Vagina (tissue), 2 donors: ENCODE measurements at regions not wholly inside any gene's neighbourhood (a gene's known extent, or its start where the extent isn't known, plus 50 kb on each side); places are given as distances from the start of the nearest gene placed in this dataset.

ENCODE experiments used
- DNase-seq, 2 donors: peaks; one replicate each; pipeline ENCODE4 v3.0.0-alpha.2; 2017; ENCODE audit errors: extremely low spot score in 2 of 2
- H3K27ac ChIP-seq: fragments of 200-600 bp; sonication (generic); one replicate; pipeline ENCODE4 v1.5.1; 2019
- H3K27me3 ChIP-seq: fragments of 200-600 bp; sonication (generic); one replicate; pipeline ENCODE4 v1.5.1; 2019
- H3K36me3 ChIP-seq, 2 donors: fragments of 200-600 bp; sonication (generic); one replicate each; pipeline ENCODE4 v1.5.1; 2017 to 2019
- H3K4me1 ChIP-seq: fragments of 200-600 bp; sonication (generic); one replicate; pipeline ENCODE4 v1.5.1; 2019
- H3K4me3 ChIP-seq, 2 donors: fragments of 200-600 bp; sonication (generic); 1 replicate in 1 of 2; 2 replicates in 1 of 2; pipeline ENCODE4 v1.5.1; 2016 to 2019
- H3K9me3 ChIP-seq: fragments of 200-600 bp; sonication (generic); one replicate; pipeline ENCODE4 v1.5.1; 2019
- POLR2A ChIP-seq, 2 donors: fragments of 450-650 bp; IDR thresholded peaks; one replicate each; pipeline ENCODE4 v1.6.1; 2017; ENCODE audit warnings: antibody characterized with exemption in 2 of 2, mild to moderate bottlenecking in 2 of 2, moderate library complexity in 2 of 2
- POLR2AphosphoS5 ChIP-seq, 2 donors: sonication (generic); formaldehyde crosslinking; IDR thresholded peaks; one replicate each; pipeline ENCODE4 v1.9.0; 2017; ENCODE audit warnings: antibody characterized with exemption in 2 of 2, mild to moderate bottlenecking in 2 of 2, low read depth in 1 of 2; ENCODE audit not compliant: insufficient read depth in 1 of 2
- intact Hi-C: fragments of 100-400 bp; cut with DNase I; formaldehyde crosslinking; loops from one replicate; pipeline ENCODE4 v1.15.1; 2023
- TF ChIP-seq, protein P1 (sequence below), 3 experiments: fragments of 450-650 bp in 2 of 3; fragments of 200-600 bp in 1 of 3; sonication (generic) in 1 of 3; IDR thresholded peaks; one replicate each; pipeline ENCODE4 v1.5.1; 2017 to 2019; ENCODE audit warnings: antibody characterized with exemption in 3 of 3, mild to moderate bottlenecking in 2 of 3, moderate library complexity in 2 of 3

DNA sequence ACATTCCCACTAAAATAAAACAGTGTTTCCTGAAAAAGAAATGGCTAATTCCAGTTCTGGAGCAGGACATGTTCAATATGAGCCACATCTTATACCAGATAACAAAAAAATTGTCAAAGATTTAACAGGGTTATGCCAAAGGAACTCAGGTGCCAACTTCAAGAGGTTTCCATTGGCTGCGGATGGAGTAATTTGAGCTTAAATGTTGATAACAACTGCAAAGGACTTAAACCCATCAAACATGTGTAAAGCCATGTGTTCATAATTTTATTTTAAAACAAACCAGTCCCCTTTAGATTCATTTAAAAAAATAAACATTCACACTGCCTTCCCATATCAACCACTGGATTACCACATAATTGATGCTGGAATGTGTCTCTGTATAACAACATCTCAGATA is 156.4 kb upstream of the PCDH18 start:
- Histone ChIP-seq H3K36me3 (no peaks in the 10 kb centered on the region), H3K9me3 (no peaks in the 10 kb centered on the region), H3K4me3 (no peak overlapping the region), H3K27me3 (no peaks in the 10 kb centered on the region), H3K27ac (no peak overlapping the region), H3K4me1 (peaks cover 12% of the 10 kb centered on the region)
- intact Hi-C loops, result no loop called here
- no peak for DNase-seq
- TF ChIP-seq POLR2AphosphoS5 (IDR thresholded peaks at IDR 0.05; ENCODE audit: insufficient read depth in 1 of 2, low read depth in 1 of 2), result no peak

- H3K4me1 ChIP-seq, result no peaks in the 10 kb centered on the region
- no peaks in the 10 kb centered on the region for H3K9me3 ChIP-seq
- DNase-seq, result no peak
- H3K27me3 ChIP-seq, result no peaks in the 10 kb centered on the region
- TF ChIP-seq, protein P1, sequence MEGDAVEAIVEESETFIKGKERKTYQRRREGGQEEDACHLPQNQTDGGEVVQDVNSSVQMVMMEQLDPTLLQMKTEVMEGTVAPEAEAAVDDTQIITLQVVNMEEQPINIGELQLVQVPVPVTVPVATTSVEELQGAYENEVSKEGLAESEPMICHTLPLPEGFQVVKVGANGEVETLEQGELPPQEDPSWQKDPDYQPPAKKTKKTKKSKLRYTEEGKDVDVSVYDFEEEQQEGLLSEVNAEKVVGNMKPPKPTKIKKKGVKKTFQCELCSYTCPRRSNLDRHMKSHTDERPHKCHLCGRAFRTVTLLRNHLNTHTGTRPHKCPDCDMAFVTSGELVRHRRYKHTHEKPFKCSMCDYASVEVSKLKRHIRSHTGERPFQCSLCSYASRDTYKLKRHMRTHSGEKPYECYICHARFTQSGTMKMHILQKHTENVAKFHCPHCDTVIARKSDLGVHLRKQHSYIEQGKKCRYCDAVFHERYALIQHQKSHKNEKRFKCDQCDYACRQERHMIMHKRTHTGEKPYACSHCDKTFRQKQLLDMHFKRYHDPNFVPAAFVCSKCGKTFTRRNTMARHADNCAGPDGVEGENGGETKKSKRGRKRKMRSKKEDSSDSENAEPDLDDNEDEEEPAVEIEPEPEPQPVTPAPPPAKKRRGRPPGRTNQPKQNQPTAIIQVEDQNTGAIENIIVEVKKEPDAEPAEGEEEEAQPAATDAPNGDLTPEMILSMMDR (IDR thresholded peaks at IDR 0.05), result no peak
- TF ChIP-seq POLR2A (IDR thresholded peaks at IDR 0.05), result no peak
- TF ChIP-seq POLR2AphosphoS5 (IDR thresholded peaks at IDR 0.05; ENCODE audit: insufficient read depth in 1 of 2, low read depth in 1 of 2), result no peak
- H3K27ac ChIP-seq, result no peak overlapping the region
- H3K4me3 ChIP-seq, result no peak overlapping the region
- H3K36me3 ChIP-seq, result no peaks in the 10 kb centered on the region
- intact Hi-C loops, result no loop called here
Observed at GRCh38 chr4:137685357-137685756, 153.1 kb upstream of the PCDH18 start.

DNA sequence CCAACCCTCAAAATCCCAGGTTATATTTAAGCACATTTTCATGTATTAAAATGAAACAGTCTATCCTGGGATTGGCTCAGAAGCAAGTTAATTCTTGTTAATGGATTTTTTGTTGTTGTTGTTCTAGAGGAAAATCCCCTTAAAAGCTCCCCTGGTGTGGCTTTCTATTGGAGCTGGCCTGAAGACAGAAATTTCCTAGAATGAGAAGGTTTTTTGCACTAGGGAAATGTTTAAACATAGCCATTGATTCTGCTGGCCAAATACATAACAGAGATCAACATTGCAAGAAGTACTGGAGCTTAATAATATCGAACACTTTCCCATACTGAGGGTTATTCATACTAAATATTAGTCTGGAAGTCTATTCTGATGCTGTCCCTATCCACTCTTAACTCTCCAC is 148.8 kb upstream of the PCDH18 start:
- H3K36me3 ChIP-seq, result no peaks in the 10 kb centered on the region
- intact Hi-C loops, result no loop called here
- no peak for DNase-seq
- H3K4me3 ChIP-seq, result no peak overlapping the region
- H3K27ac ChIP-seq, result no peak overlapping the region
- no peaks in the 10 kb centered on the region for H3K9me3 ChIP-seq
- H3K4me1 ChIP-seq, result no peaks in the 10 kb centered on the region
- no peaks in the 10 kb centered on the region for H3K27me3 ChIP-seq
- TF ChIP-seq, protein P1 (IDR thresholded peaks at IDR 0.05), result no peak
- no peak for TF ChIP-seq POLR2A (IDR thresholded peaks at IDR 0.05)
- no peak for TF ChIP-seq POLR2AphosphoS5 (IDR thresholded peaks at IDR 0.05; ENCODE audit: insufficient read depth in 1 of 2, low read depth in 1 of 2)

- no peak overlapping the region for H3K4me3 ChIP-seq
- DNase-seq, result no peak
- no peaks in the 10 kb centered on the region for H3K4me1 ChIP-seq
- H3K36me3 ChIP-seq, result no peaks in the 10 kb centered on the region
- H3K27me3 ChIP-seq, result no peaks in the 10 kb centered on the region
- no peaks in the 10 kb centered on the region for H3K9me3 ChIP-seq
- TF ChIP-seq, protein P1 (IDR thresholded peaks at IDR 0.05), result no peak
- no peak for TF ChIP-seq POLR2AphosphoS5 (IDR thresholded peaks at IDR 0.05; ENCODE audit: insufficient read depth in 1 of 2, low read depth in 1 of 2)
- TF ChIP-seq POLR2A (IDR thresholded peaks at IDR 0.05), result no peak
- intact Hi-C loops, result no loop called here
- no peak overlapping the region for H3K27ac ChIP-seq
Observed at GRCh38 chr4:137678796-137679195, 146.5 kb upstream of the PCDH18 start.

GRCh38 chr4:137677863-137678262 is 145.6 kb upstream of the PCDH18 start:
- H3K9me3 ChIP-seq, result no peaks in the 10 kb centered on the region
- no peak for DNase-seq
- intact Hi-C loops, result no loop called here
- no peaks in the 10 kb centered on the region for H3K4me1 ChIP-seq
- H3K27ac ChIP-seq, result no peak overlapping the region
- H3K4me3 ChIP-seq, result no peak overlapping the region
- no peaks in the 10 kb centered on the region for H3K36me3 ChIP-seq
- no peak for TF ChIP-seq POLR2A (IDR thresholded peaks at IDR 0.05)
- no peaks in the 10 kb centered on the region for H3K27me3 ChIP-seq

DNA sequence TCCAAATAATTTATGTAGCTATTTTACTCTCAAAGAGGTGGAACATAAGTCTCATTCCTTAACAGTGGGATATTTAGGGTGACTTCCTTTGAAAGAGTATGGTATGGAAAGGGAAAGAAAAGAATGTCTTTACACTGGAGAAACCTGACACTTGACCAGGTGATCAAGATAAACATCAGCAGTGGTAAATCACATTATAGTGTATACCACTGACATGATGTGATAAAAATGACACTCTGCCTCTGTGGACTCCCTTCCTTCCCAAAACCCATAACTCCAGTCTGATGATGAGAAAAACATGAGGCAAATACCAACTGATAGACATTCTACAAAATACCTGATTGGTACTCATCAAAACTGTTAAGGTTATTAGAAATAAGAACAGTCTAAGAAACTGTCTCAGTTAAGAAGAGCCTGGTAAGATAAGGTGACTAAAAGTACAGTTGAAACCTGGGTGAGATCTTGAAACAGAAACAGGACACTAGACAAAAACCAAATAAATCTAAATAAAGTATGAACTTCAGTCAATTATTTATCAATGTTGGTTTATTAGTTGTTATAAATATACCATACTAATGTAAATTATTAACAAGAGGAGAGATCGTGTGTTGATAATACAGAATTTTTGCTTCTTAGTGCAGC is 144.2 kb upstream of the PCDH18 start:
- Histone ChIP-seq H3K27ac (no peak overlapping the region), H3K36me3 (no peaks in the 10 kb centered on the region), H3K9me3 (no peaks in the 10 kb centered on the region), H3K27me3 (no peaks in the 10 kb centered on the region), H3K4me3 (no peak overlapping the region), H3K4me1 (no peaks in the 10 kb centered on the region)
- no peak for DNase-seq
- intact Hi-C loops, result no loop called here
- TF ChIP-seq POLR2A (IDR thresholded peaks at IDR 0.05), result no peak
- TF ChIP-seq, protein P1 (IDR thresholded peaks at IDR 0.05), result no peak
- TF ChIP-seq POLR2AphosphoS5 (IDR thresholded peaks at IDR 0.05; ENCODE audit: insufficient read depth in 1 of 2, low read depth in 1 of 2), result no peak
